Keratinocyte (primary cell): ENCODE measurements at regions not wholly inside any gene's neighbourhood (a gene's known extent, or its start where the extent isn't known, plus 50 kb on each side); places are given as distances from the start of the nearest gene placed in this dataset.

ENCODE experiments used
- DNase-seq: peaks from one replicate; pipeline ENCODE4 v3.0.0-alpha.2; 2011; ENCODE audit warnings: low read depth, missing footprints, low spot score
- FAIRE-seq: peaks from 2 replicates; lab custom pipeline; 2011; peaks lifted over from hg19 to GRCh38; lab: Jason Lieb, UNC
- H2AFZ ChIP-seq: 2 replicates; pipeline ENCODE4 v1.6.0; 2012; ENCODE audit warnings: low read length, control low read depth, inconsistent platforms; ENCODE audit not compliant: control insufficient read depth
- H3K27ac ChIP-seq: 2 replicates; pipeline ENCODE4 v1.5.1; 2011; ENCODE audit warnings: low read length; ENCODE audit not compliant: control insufficient read depth, insufficient read depth
- H3K27me3 ChIP-seq: 3 replicates; pipeline ENCODE4 v1.6.0; 2011; ENCODE audit warnings: low read length; ENCODE audit not compliant: control insufficient read depth, insufficient read depth; ENCODE audit errors: extremely low read depth
- H3K36me3 ChIP-seq, 2 experiments: 2 replicates in 1 of 2; 3 replicates in 1 of 2; pipeline ENCODE4 v1.5.1; 2011; ENCODE audit warnings: low read length in 2 of 2, mild to moderate bottlenecking in 1 of 2; ENCODE audit not compliant: control insufficient read depth in 2 of 2, insufficient read depth in 2 of 2; ENCODE audit errors: extremely low read depth in 1 of 2
- H3K4me1 ChIP-seq: 3 replicates; pipeline ENCODE4 v1.5.1; 2011; ENCODE audit warnings: low read length; ENCODE audit not compliant: control insufficient read depth, insufficient read depth; ENCODE audit errors: extremely low read depth
- H3K4me2 ChIP-seq: 3 replicates; pipeline ENCODE4 v1.6.0; 2011; ENCODE audit warnings: low read depth, low read length; ENCODE audit not compliant: control insufficient read depth, insufficient read depth; ENCODE audit errors: extremely low read depth
- H3K4me3 ChIP-seq, 3 experiments: fragments of 200-600 bp in 1 of 3; sonication (generic) in 1 of 3; 2 replicates in 2 of 3; 3 replicates in 1 of 3; pipeline ENCODE4 v1.5.1; 2011 to 2016; ENCODE audit warnings: low read length in 3 of 3, mild to moderate bottlenecking in 3 of 3, control low read depth in 2 of 3, inconsistent platforms in 1 of 3, low read depth in 1 of 3, mixed read lengths in 1 of 3, mixed run types in 1 of 3, moderate library complexity in 1 of 3; ENCODE audit not compliant: control insufficient read depth in 2 of 3, insufficient read depth in 2 of 3; ENCODE audit errors: extremely low read depth in 1 of 3
- H3K79me2 ChIP-seq: 2 replicates; pipeline ENCODE4 v1.6.0; 2012; ENCODE audit warnings: low read length; ENCODE audit not compliant: control insufficient read depth, insufficient read depth
- H3K9ac ChIP-seq: 3 replicates; pipeline ENCODE4 v1.6.0; 2011; ENCODE audit warnings: low read length; ENCODE audit not compliant: control insufficient read depth, insufficient read depth; ENCODE audit errors: extremely low read depth
- H3K9me1 ChIP-seq: 3 replicates; pipeline ENCODE4 v1.6.0; 2011; ENCODE audit warnings: low read length; ENCODE audit not compliant: control insufficient read depth, insufficient read depth; ENCODE audit errors: extremely low read depth
- H3K9me3 ChIP-seq: 2 replicates; pipeline ENCODE4 v1.5.1; 2012; ENCODE audit warnings: low read depth, low read length; ENCODE audit not compliant: control insufficient read depth
- H4K20me1 ChIP-seq: 3 replicates; pipeline ENCODE4 v1.6.0; 2011; ENCODE audit warnings: low read length; ENCODE audit not compliant: control insufficient read depth, insufficient read depth; ENCODE audit errors: extremely low read depth
- EZH2 ChIP-seq: IDR thresholded peaks from one replicate; pipeline ENCODE4 v1.6.1; 2012; ENCODE audit warnings: inconsistent platforms, mild to moderate bottlenecking, low read length, moderate library complexity
- dilution Hi-C: fragments of 300-500 bp; cut with MboI; formaldehyde crosslinking; loops from one replicate; pipeline ENCODE4 v1.7.0; 2020; ENCODE audit warnings: low sequenced_read_pairs; ENCODE audit not compliant: extremely low pct_ligation_motif_present
- TF ChIP-seq, protein P1 (sequence below), 3 experiments: IDR thresholded peaks in 1 of 3; conservative IDR thresholded peaks in 1 of 3; optimal IDR thresholded peaks in 1 of 3; 2 replicates in 2 of 3; 3 replicates in 1 of 3; pipeline versions ENCODE3 to v1.5.1; 2011; ENCODE audit warnings: low read length in 3 of 3, mild to moderate bottlenecking in 3 of 3, moderate library complexity in 2 of 3, control low read depth in 1 of 3, inconsistent platforms in 1 of 3; ENCODE audit not compliant: insufficient read depth in 2 of 3; ENCODE audit errors: extremely low read depth in 1 of 3

- H3K79me2 ChIP-seq = no peaks in the 10 kb centered on the region
- H3K27me3 ChIP-seq = no peaks in the 10 kb centered on the region
- TF ChIP-seq, protein P1, sequence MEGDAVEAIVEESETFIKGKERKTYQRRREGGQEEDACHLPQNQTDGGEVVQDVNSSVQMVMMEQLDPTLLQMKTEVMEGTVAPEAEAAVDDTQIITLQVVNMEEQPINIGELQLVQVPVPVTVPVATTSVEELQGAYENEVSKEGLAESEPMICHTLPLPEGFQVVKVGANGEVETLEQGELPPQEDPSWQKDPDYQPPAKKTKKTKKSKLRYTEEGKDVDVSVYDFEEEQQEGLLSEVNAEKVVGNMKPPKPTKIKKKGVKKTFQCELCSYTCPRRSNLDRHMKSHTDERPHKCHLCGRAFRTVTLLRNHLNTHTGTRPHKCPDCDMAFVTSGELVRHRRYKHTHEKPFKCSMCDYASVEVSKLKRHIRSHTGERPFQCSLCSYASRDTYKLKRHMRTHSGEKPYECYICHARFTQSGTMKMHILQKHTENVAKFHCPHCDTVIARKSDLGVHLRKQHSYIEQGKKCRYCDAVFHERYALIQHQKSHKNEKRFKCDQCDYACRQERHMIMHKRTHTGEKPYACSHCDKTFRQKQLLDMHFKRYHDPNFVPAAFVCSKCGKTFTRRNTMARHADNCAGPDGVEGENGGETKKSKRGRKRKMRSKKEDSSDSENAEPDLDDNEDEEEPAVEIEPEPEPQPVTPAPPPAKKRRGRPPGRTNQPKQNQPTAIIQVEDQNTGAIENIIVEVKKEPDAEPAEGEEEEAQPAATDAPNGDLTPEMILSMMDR (optimal IDR thresholded peaks at IDR 0.05 in 1 of 3, IDR thresholded peaks at IDR 0.05 in 1 of 3, conservative IDR thresholded peaks at IDR 0.05 in 1 of 3; ENCODE audit: extremely low read depth in 1 of 3, insufficient read depth in 2 of 3, low read length in 3 of 3) = no peak
- no peak for TF ChIP-seq EZH2
- H3K9me3 ChIP-seq = no peaks in the 10 kb centered on the region
- no peak for FAIRE-seq
- H3K4me2 ChIP-seq = no peak overlapping the region
- no peaks in the 10 kb centered on the region for H4K20me1 ChIP-seq
- no peaks in the 10 kb centered on the region for H3K9me1 ChIP-seq
- no peak for DNase-seq
- H3K9ac ChIP-seq = no peak overlapping the region
- H3K4me3 ChIP-seq = no peak overlapping the region
- H3K4me1 ChIP-seq = no peaks in the 10 kb centered on the region
- H2AFZ ChIP-seq = no peak overlapping the region
- no peak overlapping the region for H3K27ac ChIP-seq
- dilution Hi-C loops = no loop called here
- no peaks in the 10 kb centered on the region for H3K36me3 ChIP-seq
Observed at GRCh38 chr9:99660191-99660636, 161.5 kb upstream of the NR4A3 start.

- Histone ChIP-seq H3K9me3 (no peaks in the 10 kb centered on the region), H3K27me3 (no peaks in the 10 kb centered on the region), H3K9ac (no peak overlapping the region), H3K9me1 (no peaks in the 10 kb centered on the region), H2AFZ (no peak overlapping the region), H3K4me3 (no peak overlapping the region), H3K4me2 (no peak overlapping the region), H3K36me3 (no peaks in the 10 kb centered on the region), H3K27ac (no peak overlapping the region), H4K20me1 (no peaks in the 10 kb centered on the region), H3K4me1 (no peaks in the 10 kb centered on the region), H3K79me2 (no peaks in the 10 kb centered on the region)
- dilution Hi-C loops = no loop called here
- no peak for TF ChIP-seq EZH2
- TF ChIP-seq, protein P1 (optimal IDR thresholded peaks at IDR 0.05 in 1 of 3, IDR thresholded peaks at IDR 0.05 in 1 of 3, conservative IDR thresholded peaks at IDR 0.05 in 1 of 3; ENCODE audit: extremely low read depth in 1 of 3, insufficient read depth in 2 of 3, low read length in 3 of 3) = no peak
- DNase-seq = no peak
- no peak for FAIRE-seq
Observed at GRCh38 chr9:99663297-99663696, 158.4 kb upstream of the NR4A3 start.
